Esophagus squamous epithelium (tissue), 5 donors: ENCODE measurements at regions not wholly inside any gene's neighbourhood (a gene's known extent, or its start where the extent isn't known, plus 50 kb on each side); places are given as distances from the start of the nearest gene placed in this dataset.

Experiments used
- DNase-seq: peaks from one replicate; lab custom pipeline; 2025; lab: John Stamatoyannopoulos, UW
- H3K27ac ChIP-seq, 4 donors: fragments of 200-600 bp; sonication (generic); one replicate each; pipeline ENCODE4 v1.5.1; 2016 to 2019; ENCODE audit warnings: mild to moderate bottlenecking in 1 of 4
- H3K27me3 ChIP-seq, 4 donors: fragments of 200-600 bp; sonication (generic); 1 replicate in 3 of 4; 2 replicates in 1 of 4; pipeline versions ENCODE4 v1.5.1 to v1.6.0; 2017 to 2021; ENCODE audit warnings: antibody characterized with exemption in 1 of 4
- H3K36me3 ChIP-seq, 3 donors: fragments of 200-600 bp; sonication (generic); one replicate each; pipeline ENCODE4 v1.5.1; 2016 to 2019
- H3K4me1 ChIP-seq, 3 donors: fragments of 200-600 bp; sonication (generic); one replicate each; pipeline ENCODE4 v1.5.1; 2017 to 2019
- H3K4me3 ChIP-seq, 4 donors: fragments of 200-600 bp; sonication (generic); 1 replicate in 3 of 4; 2 replicates in 1 of 4; pipeline ENCODE4 v1.5.1; 2016 to 2019; ENCODE audit warnings: mild to moderate bottlenecking in 2 of 4, moderate library complexity in 1 of 4
- H3K9me3 ChIP-seq, 3 donors: fragments of 200-600 bp; sonication (generic); one replicate each; pipeline ENCODE4 v1.5.1; 2016 to 2019
- POLR2A ChIP-seq, 4 donors: fragments of 450-650 bp; IDR thresholded peaks; one replicate each; pipeline ENCODE4 v1.6.1; 2017; ENCODE audit warnings: antibody characterized with exemption in 4 of 4, mild to moderate bottlenecking in 4 of 4, moderate library complexity in 3 of 4
- WGBS, 2 donors: methylation state at CpG; one replicate each; pipeline ENCODE4 v1.1.5; 2018; 5-methylcytosine and 5-hydroxymethylcytosine counted together
- intact Hi-C: fragments of 100-400 bp; cut with DNase I; formaldehyde crosslinking; loops from one replicate; pipeline ENCODE4 v1.15.0; 2022
- TF ChIP-seq, protein P1 (sequence below), 6 experiments: fragments of 450-650 bp in 4 of 6; fragments of 200-600 bp in 2 of 6; sonication (generic) in 2 of 6; IDR thresholded peaks; one replicate each; pipeline ENCODE4 v1.5.1; 2016 to 2019; ENCODE audit warnings: antibody characterized with exemption in 6 of 6, mild to moderate bottlenecking in 4 of 6, moderate library complexity in 4 of 6
- donor health status: DM: yes; HTN: yes; CAD: no.

DNA sequence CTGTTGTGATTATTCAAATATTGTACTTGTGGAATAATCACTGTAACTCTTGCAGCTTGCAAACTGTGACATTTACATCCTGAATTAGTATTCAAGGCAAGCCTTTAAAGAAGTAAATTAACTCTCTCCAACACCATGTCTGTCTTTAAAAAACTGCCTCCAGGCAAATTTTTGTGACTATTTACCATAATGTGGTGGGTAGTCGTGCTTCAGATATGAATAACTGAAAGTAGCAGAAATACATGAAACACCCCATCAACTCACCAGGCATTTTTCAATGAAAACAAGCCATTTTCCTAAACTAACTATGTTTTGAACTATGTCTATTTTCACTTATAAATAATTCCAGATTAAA is 217.4 kb upstream of the PSMD7 start:
- Histone ChIP-seq H3K4me1 (no peaks in the 10 kb centered on the region), H3K4me3 (no peak overlapping the region), H3K36me3 (no peaks in the 10 kb centered on the region), H3K27ac (no peak overlapping the region), H3K9me3 (peaks cover 0 to 9% (median 7%) of the 10 kb centered on the region in 3 donors), H3K27me3 (no peaks in the 10 kb centered on the region)
- no peak for TF ChIP-seq POLR2A (IDR thresholded peaks at IDR 0.05)
- TF ChIP-seq, protein P1, sequence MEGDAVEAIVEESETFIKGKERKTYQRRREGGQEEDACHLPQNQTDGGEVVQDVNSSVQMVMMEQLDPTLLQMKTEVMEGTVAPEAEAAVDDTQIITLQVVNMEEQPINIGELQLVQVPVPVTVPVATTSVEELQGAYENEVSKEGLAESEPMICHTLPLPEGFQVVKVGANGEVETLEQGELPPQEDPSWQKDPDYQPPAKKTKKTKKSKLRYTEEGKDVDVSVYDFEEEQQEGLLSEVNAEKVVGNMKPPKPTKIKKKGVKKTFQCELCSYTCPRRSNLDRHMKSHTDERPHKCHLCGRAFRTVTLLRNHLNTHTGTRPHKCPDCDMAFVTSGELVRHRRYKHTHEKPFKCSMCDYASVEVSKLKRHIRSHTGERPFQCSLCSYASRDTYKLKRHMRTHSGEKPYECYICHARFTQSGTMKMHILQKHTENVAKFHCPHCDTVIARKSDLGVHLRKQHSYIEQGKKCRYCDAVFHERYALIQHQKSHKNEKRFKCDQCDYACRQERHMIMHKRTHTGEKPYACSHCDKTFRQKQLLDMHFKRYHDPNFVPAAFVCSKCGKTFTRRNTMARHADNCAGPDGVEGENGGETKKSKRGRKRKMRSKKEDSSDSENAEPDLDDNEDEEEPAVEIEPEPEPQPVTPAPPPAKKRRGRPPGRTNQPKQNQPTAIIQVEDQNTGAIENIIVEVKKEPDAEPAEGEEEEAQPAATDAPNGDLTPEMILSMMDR (IDR thresholded peaks at IDR 0.05) = no peak
- WGBS, 2 donors = 14 to 18% methylated on average over 1 of the region's 1 CpG
- intact Hi-C loops = no loop called here
- no peak for DNase-seq

DNA sequence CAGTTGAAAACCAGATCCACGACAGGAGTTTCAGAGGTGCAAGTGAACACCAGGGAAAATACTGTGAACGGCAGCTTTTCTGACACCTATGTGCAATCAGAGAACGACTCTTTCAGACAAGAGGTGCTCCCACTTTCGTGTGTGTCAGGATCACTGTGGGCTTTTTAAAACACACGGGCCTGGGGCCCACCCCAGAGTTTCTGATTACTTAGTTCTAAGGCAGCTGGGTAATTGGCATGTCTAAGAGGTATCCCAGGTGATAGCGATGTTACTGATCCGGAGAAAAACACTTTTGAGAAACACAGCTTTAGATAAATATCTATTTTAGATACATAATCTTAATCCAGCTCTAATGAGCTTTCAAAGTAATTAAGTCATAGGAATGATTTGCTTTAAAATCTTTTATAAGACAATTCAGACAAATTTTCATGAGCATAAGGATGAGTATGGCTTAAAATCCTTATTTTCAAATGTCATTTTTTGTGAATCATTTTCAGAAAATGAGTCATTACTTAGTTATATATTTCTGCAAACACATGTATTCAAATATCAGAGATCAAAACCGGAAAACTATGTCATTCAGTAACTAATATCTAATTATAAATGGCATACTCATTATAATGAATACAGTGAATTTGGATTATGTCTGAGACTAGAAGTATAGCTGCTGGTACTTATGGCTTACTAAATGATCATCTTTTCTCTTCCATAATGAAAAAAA is 217.9 kb upstream of the PSMD7 start:
- H3K27me3 ChIP-seq = no peaks in the 10 kb centered on the region

DNA sequence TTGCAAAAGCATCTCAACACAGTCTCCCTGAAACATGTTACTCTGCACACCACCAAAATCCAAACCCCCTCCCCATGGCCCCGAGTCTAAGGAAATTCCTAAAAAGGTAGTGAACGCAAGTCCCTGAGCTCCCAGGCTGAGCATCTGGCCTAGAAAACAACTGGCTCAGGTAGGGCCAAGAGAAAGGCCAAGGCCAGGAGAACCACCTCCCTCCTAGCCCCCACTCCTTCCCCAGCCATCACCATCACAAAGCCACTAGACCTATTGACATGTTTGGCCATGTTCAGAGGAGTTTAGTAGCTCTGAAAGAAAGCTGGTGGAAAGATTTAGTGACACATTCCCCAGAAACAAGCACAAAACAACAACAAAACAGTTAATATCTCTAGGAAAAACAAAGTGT is 220.0 kb upstream of the PSMD7 start:
- DNase-seq = no peak
- no peak for TF ChIP-seq POLR2A (IDR thresholded peaks at IDR 0.05)
- H3K9me3 ChIP-seq = peaks cover 0 to 9% (median 7%) of the 10 kb centered on the region in 3 donors
- H3K36me3 ChIP-seq = no peaks in the 10 kb centered on the region
- intact Hi-C loops = no loop called here
- no peak overlapping the region for H3K4me3 ChIP-seq
- H3K4me1 ChIP-seq = no peaks in the 10 kb centered on the region
- no peaks in the 10 kb centered on the region for H3K27me3 ChIP-seq
- no peak overlapping the region for H3K27ac ChIP-seq
- 85 to 86% methylated on average over 1 to 2 of the region's 2 CpGs for WGBS, 2 donors

More for the DNA sequence above, 217.9 kb upstream of the PSMD7 start:
- Histone ChIP-seq H3K4me3 (no peak overlapping the region), H3K27ac (no peak overlapping the region), H3K4me1 (no peaks in the 10 kb centered on the region), H3K36me3 (no peaks in the 10 kb centered on the region), H3K9me3 (peaks cover 0 to 9% (median 7%) of the 10 kb centered on the region in 3 donors)
- TF ChIP-seq POLR2A (IDR thresholded peaks at IDR 0.05) = no peak
- TF ChIP-seq, protein P1 (IDR thresholded peaks at IDR 0.05) = no peak
- WGBS, 2 donors = 57 to 61% methylated on average over 8 of the region's 8 CpGs
- intact Hi-C loops = no loop called here
- DNase-seq = no peak

DNA sequence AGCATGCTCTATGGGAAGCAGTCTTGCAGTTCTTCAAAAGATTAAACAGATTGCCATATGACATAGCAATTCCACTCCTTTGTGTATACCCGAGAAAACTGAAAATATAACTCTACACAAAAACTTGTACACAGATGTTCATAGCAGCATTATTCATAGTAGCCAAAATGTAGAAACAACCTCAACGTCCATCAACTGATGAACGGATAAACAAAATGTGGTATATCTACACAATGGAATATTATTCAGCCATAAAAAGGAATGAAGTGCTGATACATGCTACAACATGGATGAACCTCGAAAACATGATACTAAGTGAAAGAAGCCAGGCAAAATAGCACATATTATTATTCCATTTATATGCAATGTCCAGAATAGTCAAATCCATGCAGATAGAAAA is 221.2 kb upstream of the PSMD7 start:
- intact Hi-C loops = no loop called here
- no peak overlapping the region for H3K27ac ChIP-seq
- H3K9me3 ChIP-seq = peaks cover 0 to 9% (median 7%) of the 10 kb centered on the region in 3 donors
- H3K27me3 ChIP-seq = no peaks in the 10 kb centered on the region
- DNase-seq = no peak
- WGBS, 2 donors = 71 to 76% methylated on average over 4 of the region's 4 CpGs
- H3K36me3 ChIP-seq = no peaks in the 10 kb centered on the region
- TF ChIP-seq, protein P1 (IDR thresholded peaks at IDR 0.05) = no peak
- no peak for TF ChIP-seq POLR2A (IDR thresholded peaks at IDR 0.05)
- no peak overlapping the region for H3K4me3 ChIP-seq
- H3K4me1 ChIP-seq = no peaks in the 10 kb centered on the region

DNA sequence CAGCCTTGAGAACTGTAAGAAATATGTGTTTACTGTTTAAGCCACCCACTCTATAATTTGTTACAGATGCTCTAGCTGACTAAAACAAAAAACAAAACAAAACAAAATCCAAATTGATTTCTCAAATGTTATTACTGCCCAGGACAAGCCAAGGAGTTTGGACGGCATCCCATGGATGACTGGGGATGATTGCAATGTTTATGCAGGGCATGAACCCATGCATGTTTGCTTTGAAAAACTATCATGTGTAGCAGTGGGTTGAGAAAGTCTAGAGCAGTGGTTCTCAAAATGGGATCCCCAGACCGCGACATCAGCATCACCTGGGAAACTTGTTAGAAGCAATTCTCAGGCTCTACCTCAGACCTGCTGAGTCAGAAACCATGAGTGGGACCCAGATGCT is 223.2 kb upstream of the PSMD7 start:
- intact Hi-C loops = no loop called here
- TF ChIP-seq, protein P1 (IDR thresholded peaks at IDR 0.05) = no peak
- TF ChIP-seq POLR2A (IDR thresholded peaks at IDR 0.05) = no peak
- 76 to 90% methylated on average over 3 of the region's 3 CpGs for WGBS, 2 donors
- no peak for DNase-seq
- H3K27ac ChIP-seq = no peak overlapping the region
- H3K4me3 ChIP-seq = no peak overlapping the region
- H3K4me1 ChIP-seq = no peaks in the 10 kb centered on the region
- H3K27me3 ChIP-seq = no peaks in the 10 kb centered on the region
- peaks cover 0 to 9% (median 7%) of the 10 kb centered on the region in 3 donors for H3K9me3 ChIP-seq
- no peaks in the 10 kb centered on the region for H3K36me3 ChIP-seq
